Gastroesophageal sphincter (tissue), 4 donors: ENCODE measurements at regions not wholly inside any gene's neighbourhood (a gene's known extent, or its start where the extent isn't known, plus 50 kb on each side); places are given as distances from the start of the nearest gene placed in this dataset.
"Not testable (repeated sequence)": the region's sequence is repeated elsewhere in the genome, so short reads cannot be mapped to it uniquely, and the experiment has no call there.

Experiments used
- ATAC-seq: fragments of 150-250 bp; one replicate; pipeline ENCODE4 v1.9.1; 2016; ENCODE audit warnings: mild to moderate bottlenecking, moderate library complexity
- H3K27ac ChIP-seq, 4 donors: fragments of 200-600 bp; sonication (generic) in 3 of 4; 1 replicate in 3 of 4; 2 replicates in 1 of 4; pipeline ENCODE4 v1.5.1; 2016 to 2019
- H3K27me3 ChIP-seq: fragments of 200-600 bp; sonication (generic); one replicate; pipeline ENCODE4 v1.5.1; 2019
- H3K36me3 ChIP-seq, 2 donors: fragments of 200-600 bp; sonication (generic); one replicate each; pipeline ENCODE4 v1.5.1; 2019; ENCODE audit warnings: control low read depth in 1 of 2
- H3K4me1 ChIP-seq, 3 donors: fragments of 200-600 bp; sonication (generic); 1 replicate in 2 of 3; 2 replicates in 1 of 3; pipeline ENCODE4 v1.5.1; 2016 to 2019; ENCODE audit warnings: control low read depth in 2 of 3
- H3K4me3 ChIP-seq, 2 donors: fragments of 200-600 bp; sonication (generic); one replicate each; pipeline ENCODE4 v1.5.1; 2019; ENCODE audit warnings: mild to moderate bottlenecking in 1 of 2, moderate library complexity in 1 of 2
- H3K9me3 ChIP-seq, 3 donors: fragments of 200-600 bp; sonication (generic); one replicate each; pipeline ENCODE4 v1.5.1; 2017 to 2019; ENCODE audit warnings: control low read depth in 2 of 3
- EP300 ChIP-seq: sonication (generic); formaldehyde crosslinking; IDR thresholded peaks from one replicate; pipeline ENCODE4 v1.6.1; 2017; ENCODE audit warnings: antibody characterized with exemption, mild to moderate bottlenecking
- POLR2A ChIP-seq, 2 donors: fragments of 450-650 bp; IDR thresholded peaks; one replicate each; pipeline ENCODE4 v1.6.1; 2017; ENCODE audit warnings: antibody characterized with exemption in 2 of 2, mild to moderate bottlenecking in 2 of 2, moderate library complexity in 1 of 2
- POLR2AphosphoS5 ChIP-seq: sonication (generic); formaldehyde crosslinking; IDR thresholded peaks from one replicate; pipeline ENCODE4 v1.6.1; 2017; ENCODE audit warnings: antibody characterized with exemption
- WGBS, 2 donors: methylation state at CpG; one replicate each; pipeline ENCODE4 v1.1.5; 2018; ENCODE audit warnings: low coverage in 1 of 2; 5-methylcytosine and 5-hydroxymethylcytosine counted together
- TF ChIP-seq, protein P1 (sequence below), 4 experiments: fragments of 200-600 bp in 2 of 4; fragments of 450-650 bp in 2 of 4; sonication (generic) in 1 of 4; IDR thresholded peaks; one replicate each; pipeline ENCODE4 v1.5.1; 2017 to 2019; ENCODE audit warnings: antibody characterized with exemption in 4 of 4, mild to moderate bottlenecking in 2 of 4, moderate library complexity in 2 of 4

DNA sequence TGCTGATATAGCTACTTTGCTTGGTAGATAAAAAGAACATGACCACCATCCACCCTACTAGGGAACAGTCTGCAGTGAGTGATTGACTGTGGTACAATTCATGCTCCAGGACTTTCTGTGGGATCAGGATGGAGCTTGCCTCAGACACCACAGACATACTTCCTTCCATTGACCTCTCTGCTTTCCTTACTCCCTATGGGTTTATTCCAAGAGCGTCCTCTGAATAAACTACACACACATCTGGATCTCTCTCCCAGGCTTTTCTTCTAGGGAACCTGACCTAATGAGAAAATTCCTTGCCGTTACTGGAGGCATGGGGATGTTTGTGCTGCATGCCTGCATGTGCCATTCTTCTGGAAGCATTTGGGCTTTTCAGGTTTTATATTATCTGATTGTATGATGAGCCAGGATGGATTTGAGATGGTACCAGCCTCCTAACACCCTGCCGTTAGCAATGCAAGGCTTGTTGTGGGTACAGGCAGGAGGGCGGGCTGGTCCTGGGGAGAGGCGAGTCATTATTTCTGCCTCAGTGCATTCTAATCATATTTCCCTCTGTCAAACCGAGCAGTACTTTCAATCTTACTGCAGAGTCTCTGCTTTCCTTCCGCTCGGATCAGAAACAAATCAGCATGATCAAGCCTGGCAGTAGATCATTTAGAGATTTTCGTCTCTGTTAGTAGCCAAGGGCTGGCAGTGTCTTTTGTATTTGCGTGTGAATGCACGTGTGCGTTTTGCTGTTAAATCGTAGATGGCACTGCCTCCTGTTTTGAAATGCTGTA lies 279.2 kb downstream of the PDCD6IP start:
- Histone ChIP-seq H3K27me3 (no peaks in the 10 kb centered on the region), H3K4me3 (no peak overlapping the region), H3K4me1 (no peaks in the 10 kb centered on the region), H3K9me3 (no peaks in the 10 kb centered on the region), H3K27ac (no peak overlapping the region), H3K36me3 (no peaks in the 10 kb centered on the region)
- 69 to 78% methylated on average over 9 to 13 of the region's 13 CpGs for WGBS, 2 donors
- TF ChIP-seq, protein P1, sequence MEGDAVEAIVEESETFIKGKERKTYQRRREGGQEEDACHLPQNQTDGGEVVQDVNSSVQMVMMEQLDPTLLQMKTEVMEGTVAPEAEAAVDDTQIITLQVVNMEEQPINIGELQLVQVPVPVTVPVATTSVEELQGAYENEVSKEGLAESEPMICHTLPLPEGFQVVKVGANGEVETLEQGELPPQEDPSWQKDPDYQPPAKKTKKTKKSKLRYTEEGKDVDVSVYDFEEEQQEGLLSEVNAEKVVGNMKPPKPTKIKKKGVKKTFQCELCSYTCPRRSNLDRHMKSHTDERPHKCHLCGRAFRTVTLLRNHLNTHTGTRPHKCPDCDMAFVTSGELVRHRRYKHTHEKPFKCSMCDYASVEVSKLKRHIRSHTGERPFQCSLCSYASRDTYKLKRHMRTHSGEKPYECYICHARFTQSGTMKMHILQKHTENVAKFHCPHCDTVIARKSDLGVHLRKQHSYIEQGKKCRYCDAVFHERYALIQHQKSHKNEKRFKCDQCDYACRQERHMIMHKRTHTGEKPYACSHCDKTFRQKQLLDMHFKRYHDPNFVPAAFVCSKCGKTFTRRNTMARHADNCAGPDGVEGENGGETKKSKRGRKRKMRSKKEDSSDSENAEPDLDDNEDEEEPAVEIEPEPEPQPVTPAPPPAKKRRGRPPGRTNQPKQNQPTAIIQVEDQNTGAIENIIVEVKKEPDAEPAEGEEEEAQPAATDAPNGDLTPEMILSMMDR (IDR thresholded peaks at IDR 0.05) = no peak
- TF ChIP-seq EP300 (no peak), POLR2A (IDR thresholded peaks at IDR 0.05) (no peak), POLR2AphosphoS5 (no peak)
- no peak for ATAC-seq

- no peaks in the 10 kb centered on the region for H3K9me3 ChIP-seq
- no peak for TF ChIP-seq POLR2AphosphoS5
- TF ChIP-seq EP300 = no peak
- TF ChIP-seq POLR2A (IDR thresholded peaks at IDR 0.05) = no peak
- TF ChIP-seq, protein P1 (IDR thresholded peaks at IDR 0.05) = no peak
- no peak for ATAC-seq
- no peaks in the 10 kb centered on the region for H3K4me1 ChIP-seq
- no peak overlapping the region for H3K4me3 ChIP-seq
- no peaks in the 10 kb centered on the region for H3K36me3 ChIP-seq
- 57 to 72% methylated on average over 2 of the region's 2 CpGs for WGBS, 2 donors
- H3K27me3 ChIP-seq = no peaks in the 10 kb centered on the region
- no peak overlapping the region for H3K27ac ChIP-seq
These were observed 280.0 kb downstream of the PDCD6IP start for GRCh38 chr3:34078418-34078817.

DNA sequence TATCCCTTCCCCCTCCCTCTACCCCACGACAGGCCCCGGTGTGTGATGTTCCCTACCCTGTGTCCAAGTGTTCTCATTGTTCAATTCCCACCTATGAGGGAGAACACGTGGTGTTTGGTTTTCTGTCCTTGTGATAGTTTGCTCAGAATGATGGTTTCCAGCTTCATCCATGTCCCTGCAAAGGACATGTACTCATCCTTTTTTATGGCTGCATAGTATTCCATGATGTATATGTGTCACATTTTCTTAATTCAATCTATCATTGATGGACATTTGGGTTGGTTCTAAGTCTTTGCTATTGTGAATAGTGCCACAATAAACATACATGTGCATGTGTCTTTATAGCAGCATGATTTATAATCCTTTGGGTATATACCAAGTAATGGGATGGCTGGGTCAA lies 281.4 kb downstream of the PDCD6IP start:
- not testable (repeated sequence) for ATAC-seq, H3K36me3 ChIP-seq, H3K9me3 ChIP-seq, H3K27ac ChIP-seq, H3K4me3 ChIP-seq, H3K4me1 ChIP-seq, H3K27me3 ChIP-seq
- 88 to 100% methylated on average over 3 of the region's 3 CpGs for WGBS, 2 donors

- H3K4me1 ChIP-seq, H3K27me3 ChIP-seq, H3K9me3 ChIP-seq, H3K4me3 ChIP-seq, H3K27ac ChIP-seq, ATAC-seq, H3K36me3 ChIP-seq: not testable (repeated sequence)
- 95 to 100% methylated on average over 5 to 6 of the region's 7 CpGs for WGBS, 2 donors
These were observed 291.9 kb downstream of the PDCD6IP start for GRCh38 chr3:34090379-34090778.

DNA sequence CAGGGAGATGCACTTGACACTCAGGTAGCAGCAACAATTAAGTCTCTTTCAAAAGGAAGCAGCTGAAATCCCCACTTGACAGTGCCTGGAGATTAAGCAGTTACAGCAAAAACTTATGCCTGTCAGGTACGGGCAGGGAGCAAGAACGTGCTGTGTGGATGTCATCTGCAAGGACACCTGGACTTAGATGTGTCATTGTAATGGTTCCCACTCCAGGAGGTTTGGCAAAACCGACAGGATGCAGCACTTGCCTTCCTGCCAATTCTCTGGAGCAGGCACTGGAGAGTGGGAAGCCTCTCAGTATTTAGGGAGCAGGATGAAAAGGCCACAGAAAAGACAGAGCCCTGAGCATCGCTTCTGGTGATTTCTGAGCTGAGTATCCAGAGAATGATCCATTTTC lies 292.4 kb downstream of the PDCD6IP start:
- Histone ChIP-seq H3K9me3 (no peaks in the 10 kb centered on the region), H3K27me3 (no peaks in the 10 kb centered on the region), H3K4me1 (no peaks in the 10 kb centered on the region), H3K36me3 (no peaks in the 10 kb centered on the region), H3K4me3 (no peak overlapping the region), H3K27ac (no peak overlapping the region)
- no peak for ATAC-seq
- TF ChIP-seq, protein P1 (IDR thresholded peaks at IDR 0.05) = no peak
- TF ChIP-seq EP300 (no peak), POLR2A (IDR thresholded peaks at IDR 0.05) (no peak), POLR2AphosphoS5 (no peak)
- 59 to 75% methylated on average over 2 to 3 of the region's 4 CpGs for WGBS, 2 donors

DNA sequence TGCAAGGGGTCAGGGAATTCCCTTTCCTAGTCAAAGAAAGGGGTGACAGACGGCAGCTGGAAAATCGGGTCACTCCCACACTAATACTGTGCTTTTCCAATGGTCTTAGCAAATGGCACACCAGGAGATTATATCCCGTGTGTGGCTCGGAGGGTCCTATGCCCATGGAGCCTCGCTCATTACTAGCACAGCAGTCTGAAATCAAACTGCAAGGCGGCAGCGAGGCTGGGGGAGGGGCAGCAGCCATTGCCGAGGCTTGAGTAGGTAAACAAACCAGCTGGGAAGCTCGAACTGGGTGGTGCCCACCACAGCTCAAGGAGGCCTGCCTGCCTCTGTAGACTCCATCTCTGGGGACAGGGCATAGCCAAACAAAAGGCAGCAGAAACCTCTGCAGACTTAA lies 295.9 kb downstream of the PDCD6IP start:
- not testable (repeated sequence) for ATAC-seq, H3K27me3 ChIP-seq, H3K4me1 ChIP-seq, H3K9me3 ChIP-seq, H3K27ac ChIP-seq, H3K36me3 ChIP-seq, H3K4me3 ChIP-seq
- WGBS, 2 donors = 75% methylated on average over 2 of the region's 9 CpGs; no CpG with 5 or more reads in 1 of the 2 donors
